Stomach (tissue), 4 donors: ENCODE measurements at regions not wholly inside any gene's neighbourhood (a gene's known extent, or its start where the extent isn't known, plus 50 kb on each side); places are given as distances from the start of the nearest gene placed in this dataset.
"Not testable (repeated sequence)": the region's sequence is repeated elsewhere in the genome, so short reads cannot be mapped to it uniquely, and the experiment has no call there.

Source experiments
- EP300 ChIP-seq: sonication (generic); formaldehyde crosslinking; IDR thresholded peaks from one replicate; pipeline ENCODE4 v1.6.1; 2017; ENCODE audit warnings: antibody characterized with exemption
- POLR2A ChIP-seq, 4 donors: fragments of 450-650 bp; IDR thresholded peaks; one replicate each; pipeline ENCODE4 v1.6.1; 2016; ENCODE audit warnings: antibody characterized with exemption in 4 of 4, control low read depth in 2 of 4, mild to moderate bottlenecking in 1 of 4, moderate library complexity in 1 of 4
- POLR2AphosphoS5 ChIP-seq, 3 donors: sonication (generic); formaldehyde crosslinking; IDR thresholded peaks; one replicate each; pipeline ENCODE4 v1.6.1; 2016; ENCODE audit warnings: antibody characterized with exemption in 3 of 3
- TF ChIP-seq, protein P1 (sequence below), 7 experiments: fragments of 450-650 bp in 4 of 7; fragments of 200-600 bp in 3 of 7; sonication (generic) in 3 of 7; IDR thresholded peaks; one replicate each; pipeline ENCODE4 v1.5.1; 2016 to 2019; ENCODE audit warnings: antibody characterized with exemption in 7 of 7, control low read depth in 2 of 7, mild to moderate bottlenecking in 1 of 7

DNA sequence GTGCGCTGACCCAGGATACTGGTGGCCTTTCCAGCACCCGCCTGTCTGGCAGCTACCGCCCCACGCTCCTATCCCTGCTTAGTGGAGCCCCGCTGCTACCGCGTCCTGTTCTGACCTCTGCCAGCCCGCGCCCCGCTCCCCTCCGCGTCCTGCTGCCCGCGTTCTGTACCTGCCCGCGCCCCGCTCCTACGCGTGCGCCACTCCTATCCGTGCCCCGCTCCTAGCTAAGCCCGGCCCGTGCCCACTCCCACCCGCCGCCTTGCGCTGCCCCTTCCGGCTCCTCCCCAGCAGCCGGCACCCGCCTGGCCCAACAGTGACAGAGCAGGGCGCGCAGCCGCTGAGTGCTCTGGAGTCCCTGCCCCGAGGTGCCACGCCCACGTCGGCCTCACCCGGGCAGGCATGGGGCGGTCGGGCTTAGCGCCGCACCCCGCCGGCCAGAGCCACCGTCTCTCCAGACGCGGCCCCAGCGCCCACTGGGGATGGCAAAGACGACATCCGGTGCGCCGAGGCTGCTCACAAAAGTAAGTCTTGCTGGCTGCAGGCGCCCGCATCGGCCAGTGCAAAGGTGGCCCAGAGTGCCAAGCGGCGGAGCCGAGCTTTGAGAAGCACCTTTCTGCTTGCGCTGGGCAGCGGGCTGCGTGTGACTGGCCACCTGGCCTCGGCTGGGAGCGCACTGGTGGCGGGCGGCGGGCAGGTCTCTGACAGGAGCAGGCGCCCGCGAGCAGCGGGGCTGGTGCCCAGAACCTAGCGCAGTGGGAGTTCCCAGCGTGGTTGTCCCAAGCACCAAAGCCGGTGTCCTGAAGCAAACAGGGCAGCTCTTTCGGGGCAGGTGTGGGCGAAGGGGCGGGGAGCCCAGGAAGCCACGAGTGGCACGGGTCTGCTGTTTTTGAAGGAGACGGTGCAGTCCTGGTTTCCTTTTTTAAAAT, 56.5 kb downstream of the PROP1 start:
- TF ChIP-seq, protein P1, sequence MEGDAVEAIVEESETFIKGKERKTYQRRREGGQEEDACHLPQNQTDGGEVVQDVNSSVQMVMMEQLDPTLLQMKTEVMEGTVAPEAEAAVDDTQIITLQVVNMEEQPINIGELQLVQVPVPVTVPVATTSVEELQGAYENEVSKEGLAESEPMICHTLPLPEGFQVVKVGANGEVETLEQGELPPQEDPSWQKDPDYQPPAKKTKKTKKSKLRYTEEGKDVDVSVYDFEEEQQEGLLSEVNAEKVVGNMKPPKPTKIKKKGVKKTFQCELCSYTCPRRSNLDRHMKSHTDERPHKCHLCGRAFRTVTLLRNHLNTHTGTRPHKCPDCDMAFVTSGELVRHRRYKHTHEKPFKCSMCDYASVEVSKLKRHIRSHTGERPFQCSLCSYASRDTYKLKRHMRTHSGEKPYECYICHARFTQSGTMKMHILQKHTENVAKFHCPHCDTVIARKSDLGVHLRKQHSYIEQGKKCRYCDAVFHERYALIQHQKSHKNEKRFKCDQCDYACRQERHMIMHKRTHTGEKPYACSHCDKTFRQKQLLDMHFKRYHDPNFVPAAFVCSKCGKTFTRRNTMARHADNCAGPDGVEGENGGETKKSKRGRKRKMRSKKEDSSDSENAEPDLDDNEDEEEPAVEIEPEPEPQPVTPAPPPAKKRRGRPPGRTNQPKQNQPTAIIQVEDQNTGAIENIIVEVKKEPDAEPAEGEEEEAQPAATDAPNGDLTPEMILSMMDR (IDR thresholded peaks at IDR 0.05): not testable (repeated sequence)
- not testable (repeated sequence) for TF ChIP-seq POLR2AphosphoS5 (IDR thresholded peaks at IDR 0.05); POLR2A (IDR thresholded peaks at IDR 0.05); EP300
